NCI-H2081 treated with DMSO at 0.1 percent for 48 hours (cell line): ENCODE measurements at regions not wholly inside any gene's neighbourhood (a gene's known extent, or its start where the extent isn't known, plus 50 kb on each side); places are given as distances from the start of the nearest gene placed in this dataset.
"Not testable (repeated sequence)": the region's sequence is repeated elsewhere in the genome, so short reads cannot be mapped to it uniquely, and the experiment has no call there.

Source experiments
- DNase-seq: peaks from one replicate; lab custom pipeline; 2025; lab: John Stamatoyannopoulos, UW

DNA sequence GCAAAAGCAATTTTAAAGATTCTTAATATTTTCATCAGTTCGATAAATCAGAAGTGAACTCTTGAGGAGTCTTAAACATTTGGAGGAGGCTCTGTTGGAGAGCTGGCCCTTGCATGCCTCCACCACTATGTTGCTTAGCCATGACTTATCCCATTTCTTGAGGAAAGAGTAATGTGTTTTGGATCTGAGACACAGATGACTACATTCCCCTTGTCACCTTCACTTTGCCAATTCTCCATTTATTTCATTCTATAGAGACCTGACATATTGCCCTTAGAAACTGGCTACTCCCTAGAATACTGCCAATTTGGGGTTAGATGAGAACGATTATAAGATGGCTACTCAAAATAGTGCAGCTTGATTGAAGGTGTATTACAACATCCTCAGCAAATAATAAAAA lies 157.4 kb upstream of the TMEM260 start:
- no peak for DNase-seq

DNA sequence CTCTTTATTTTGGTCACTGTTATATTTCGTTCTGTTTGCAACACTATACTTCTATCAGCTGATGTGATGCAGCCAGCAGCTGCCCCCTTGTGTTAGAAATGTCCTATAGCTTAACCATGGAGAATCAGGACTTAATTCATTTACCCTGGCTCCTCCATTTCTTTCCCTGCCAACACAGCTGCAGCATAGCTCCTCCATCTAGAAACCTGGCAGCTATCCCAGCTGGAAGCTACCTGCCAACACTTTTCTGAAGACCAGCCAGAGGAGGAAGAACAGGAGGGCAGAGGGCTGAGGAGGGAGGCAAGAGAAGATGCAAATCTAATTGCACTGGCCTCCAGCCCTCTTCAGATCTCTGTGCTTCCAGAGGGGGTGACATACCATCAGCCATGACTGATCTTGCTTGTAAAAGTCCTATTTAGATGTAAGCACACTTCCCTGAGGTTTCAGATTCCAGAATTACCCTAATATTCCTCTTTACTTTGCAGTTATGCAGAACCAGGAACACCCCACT lies 156.8 kb upstream of the TMEM260 start:
- DNase-seq, result peak; percentile 61

DNA sequence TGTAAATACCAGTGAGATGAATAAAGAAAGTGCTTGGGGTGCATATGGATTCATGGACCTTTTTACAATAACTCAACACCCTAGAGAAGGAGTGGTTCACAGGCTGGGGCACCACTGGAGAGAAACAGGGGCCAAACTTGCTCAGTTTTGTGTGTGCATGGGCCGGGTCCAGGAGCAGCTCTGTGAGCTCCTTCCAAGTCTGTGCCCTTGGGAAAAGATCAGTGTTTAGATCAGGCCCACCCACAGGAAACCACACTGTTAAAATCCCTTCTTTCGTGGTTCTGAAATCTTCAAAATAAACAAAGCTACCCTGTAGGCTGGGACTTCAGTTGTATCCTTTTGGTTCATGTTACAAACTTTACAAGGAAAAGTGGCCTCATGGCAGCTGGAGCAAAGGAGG lies 156.1 kb upstream of the TMEM260 start:
- no peak for DNase-seq

DNA sequence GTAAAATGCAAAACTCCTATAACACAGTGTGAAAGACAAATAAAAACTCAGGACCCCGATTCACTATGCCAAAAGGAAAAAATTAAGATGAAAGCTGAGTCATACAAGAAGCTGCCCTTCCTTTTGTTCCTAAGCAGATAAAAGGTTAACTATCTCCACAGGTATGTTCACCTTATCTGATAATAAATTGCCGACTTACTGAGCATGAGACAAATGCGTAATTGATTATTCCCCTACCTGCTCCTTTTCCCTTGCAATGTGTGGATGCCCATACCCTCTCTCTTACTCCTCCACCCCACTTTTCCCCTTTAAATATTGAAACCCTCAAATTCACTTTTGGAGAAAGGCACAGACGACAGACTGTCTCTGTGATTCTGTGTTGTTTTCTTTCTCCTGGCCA lies 148.6 kb upstream of the TMEM260 start:
- no peak for DNase-seq

DNA sequence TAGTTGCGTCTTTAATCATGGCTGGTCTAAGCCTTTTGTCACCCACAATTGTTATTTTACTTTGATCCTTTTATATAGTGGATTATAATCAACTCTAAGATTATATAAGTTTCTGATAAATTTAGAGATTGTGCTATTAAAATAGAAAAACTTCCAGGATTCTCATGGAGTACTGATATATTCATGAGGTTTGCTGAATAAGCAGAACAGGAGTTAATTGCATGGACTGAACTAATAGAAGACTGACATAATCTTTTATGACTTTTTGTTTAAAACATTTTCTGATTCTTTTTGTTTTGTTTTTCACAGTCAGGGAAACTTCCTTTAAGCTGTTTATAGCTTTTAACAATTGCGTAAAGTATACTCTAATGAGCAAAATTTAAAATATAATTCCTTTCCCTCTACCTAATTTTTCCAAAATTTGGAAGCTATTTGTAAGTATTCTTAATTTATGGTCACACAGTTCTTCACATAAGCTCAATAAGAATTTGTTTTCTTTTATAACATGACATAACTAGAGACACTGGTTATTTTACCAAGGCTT lies 129.9 kb upstream of the TMEM260 start:
- no peak for DNase-seq

DNA sequence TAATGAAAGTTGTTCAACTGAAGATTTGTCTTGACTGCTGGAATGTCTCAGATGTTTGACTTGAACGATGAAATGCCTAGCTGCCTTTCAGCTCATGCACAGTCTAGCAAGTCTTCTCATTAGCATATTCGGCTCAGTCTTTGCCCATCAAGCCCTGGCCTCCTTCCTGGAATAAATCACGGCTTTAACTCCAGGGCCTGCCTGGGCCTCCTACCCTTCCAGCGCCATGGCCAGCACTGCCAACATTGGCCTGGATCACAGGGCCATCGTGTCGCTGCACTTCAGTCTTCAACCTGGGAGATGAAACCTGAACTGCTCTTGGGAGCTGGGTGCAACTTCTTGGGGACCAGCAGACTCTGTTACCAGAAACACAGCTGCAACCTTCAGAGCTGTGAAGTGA lies 126.7 kb upstream of the TMEM260 start:
- DNase-seq, result no peak

DNA sequence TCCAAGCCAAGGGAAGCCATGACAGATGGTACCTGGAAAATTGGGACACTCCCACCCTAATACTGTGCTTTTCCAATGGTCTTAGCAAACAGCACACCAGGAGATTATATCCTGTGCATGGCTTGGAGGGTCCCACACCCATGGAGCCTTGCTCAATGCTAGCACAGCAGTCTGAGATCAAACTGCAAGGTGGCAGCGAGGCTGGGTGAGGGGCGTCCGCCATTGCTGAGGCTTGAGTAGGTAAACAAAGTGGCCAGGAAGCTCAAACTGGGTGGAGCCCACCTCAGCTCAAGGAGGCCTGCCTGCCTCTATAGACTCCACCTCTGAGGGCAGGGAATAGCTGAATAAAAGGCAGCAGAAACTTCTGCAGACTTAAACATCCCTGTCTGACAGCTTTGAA lies 124.9 kb upstream of the TMEM260 start:
- DNase-seq, result not testable (repeated sequence)

DNA sequence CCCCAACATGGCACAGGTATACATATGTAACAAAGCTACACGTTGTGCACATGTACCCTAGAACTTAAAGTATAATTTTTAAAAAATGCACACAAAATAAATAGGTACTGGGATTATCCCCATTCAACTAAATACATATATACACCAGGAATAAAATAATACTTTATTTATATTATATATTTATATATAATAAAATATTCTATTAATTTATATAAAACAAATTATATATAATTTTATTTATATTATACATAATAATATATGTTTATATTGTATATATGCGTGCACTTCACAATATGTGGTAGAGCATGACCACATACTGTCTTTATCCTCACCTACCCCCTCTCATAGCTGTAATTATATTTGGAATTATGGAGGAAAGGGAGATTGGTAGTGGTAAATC lies 119.1 kb upstream of the TMEM260 start:
- DNase-seq, result no peak

DNA sequence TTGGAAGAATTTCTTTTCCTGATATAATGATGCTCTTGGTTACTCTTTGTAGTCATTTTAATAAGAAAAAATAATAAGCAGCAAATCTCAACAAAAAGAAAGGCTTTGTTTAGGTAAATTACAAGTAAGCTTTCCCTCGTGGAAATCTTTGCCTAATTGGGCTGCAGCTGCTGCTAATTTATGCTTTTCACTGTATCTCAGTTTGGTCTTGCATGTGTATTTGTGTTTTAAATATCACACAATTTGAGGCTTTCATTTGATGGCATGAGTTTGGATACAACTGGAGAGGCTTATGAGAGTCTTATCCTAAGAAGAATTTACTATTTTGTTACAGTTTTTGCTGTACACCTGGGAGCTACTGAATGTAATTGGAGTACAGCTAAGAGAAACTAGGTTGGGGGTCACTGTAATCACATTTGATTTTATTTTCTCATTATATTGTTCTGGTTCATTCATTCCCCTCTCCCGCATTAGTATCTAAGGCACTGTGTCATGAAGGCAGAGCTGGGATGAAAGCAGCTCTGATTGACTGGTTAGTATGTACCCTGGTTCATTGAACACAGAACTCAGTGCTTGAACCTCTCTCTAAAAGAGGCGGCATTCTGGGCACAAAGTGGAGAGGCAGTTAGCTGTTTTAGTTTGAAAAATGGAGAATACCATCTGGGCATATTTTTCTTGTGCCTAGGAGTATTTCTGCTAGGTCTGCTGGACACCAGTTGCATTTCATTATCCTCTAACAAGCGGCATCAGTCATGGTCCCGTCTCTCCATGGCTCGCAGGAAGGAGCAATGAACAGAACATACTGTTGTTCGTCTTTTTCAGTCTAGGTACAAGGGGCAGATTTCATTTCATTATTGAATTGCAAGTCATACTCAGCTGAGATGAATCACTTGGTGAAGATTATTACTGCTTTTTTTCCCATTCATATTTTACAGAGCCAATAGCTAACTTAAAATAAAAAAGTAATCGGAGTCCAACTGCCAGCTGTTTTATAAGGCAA lies 118.0 kb upstream of the TMEM260 start:
- no peak for DNase-seq

DNA sequence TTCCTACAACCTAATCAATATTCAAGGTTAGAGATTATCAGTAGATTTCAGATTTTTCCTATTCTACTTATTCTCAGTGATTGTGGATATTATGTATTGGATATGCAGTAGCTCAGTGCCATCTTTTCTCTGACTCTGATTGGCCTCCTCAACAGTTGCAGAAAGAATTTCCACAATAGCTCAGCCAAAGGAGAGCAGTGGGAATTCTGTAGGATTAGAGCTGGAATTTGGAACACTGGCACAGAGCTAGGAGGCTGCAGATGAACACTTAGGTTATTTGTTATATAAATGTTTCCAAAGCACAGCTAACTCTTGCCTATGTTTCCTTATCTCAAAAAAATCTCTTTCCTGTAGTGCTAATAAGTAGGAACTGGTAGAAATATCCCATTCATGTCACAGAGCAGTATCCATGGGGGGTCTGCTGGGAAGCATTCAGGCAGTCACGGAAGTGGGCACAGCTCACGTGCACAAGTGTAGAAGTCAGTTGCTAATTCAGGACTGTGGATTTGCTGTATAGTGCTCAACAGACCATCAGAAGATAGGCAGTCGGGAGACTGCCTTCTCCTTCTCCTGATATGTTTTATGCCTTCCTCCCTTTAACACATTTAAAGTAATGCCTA lies 116.2 kb upstream of the TMEM260 start:
- DNase-seq, result no peak

DNA sequence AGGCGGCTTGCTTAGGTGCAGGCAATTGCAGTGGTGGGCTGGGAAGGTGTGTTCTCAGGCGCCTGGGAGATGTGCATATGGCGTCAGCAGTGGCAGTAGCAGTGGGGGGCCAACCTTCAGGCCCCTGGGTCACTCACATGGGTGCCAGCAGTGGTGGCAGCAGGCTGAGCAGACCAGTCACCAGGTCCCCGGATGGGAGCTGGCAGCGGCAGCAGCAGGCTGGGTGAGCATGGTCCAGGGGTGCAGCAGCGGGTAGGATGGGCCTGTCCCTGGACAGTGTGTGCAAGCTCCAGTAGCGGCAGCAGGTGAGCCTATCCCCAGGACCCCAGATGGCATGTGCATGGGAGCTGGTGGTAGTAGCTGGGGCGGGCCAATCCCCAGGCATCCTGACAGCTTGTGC lies 108.5 kb upstream of the TMEM260 start:
- no peak for DNase-seq

DNA sequence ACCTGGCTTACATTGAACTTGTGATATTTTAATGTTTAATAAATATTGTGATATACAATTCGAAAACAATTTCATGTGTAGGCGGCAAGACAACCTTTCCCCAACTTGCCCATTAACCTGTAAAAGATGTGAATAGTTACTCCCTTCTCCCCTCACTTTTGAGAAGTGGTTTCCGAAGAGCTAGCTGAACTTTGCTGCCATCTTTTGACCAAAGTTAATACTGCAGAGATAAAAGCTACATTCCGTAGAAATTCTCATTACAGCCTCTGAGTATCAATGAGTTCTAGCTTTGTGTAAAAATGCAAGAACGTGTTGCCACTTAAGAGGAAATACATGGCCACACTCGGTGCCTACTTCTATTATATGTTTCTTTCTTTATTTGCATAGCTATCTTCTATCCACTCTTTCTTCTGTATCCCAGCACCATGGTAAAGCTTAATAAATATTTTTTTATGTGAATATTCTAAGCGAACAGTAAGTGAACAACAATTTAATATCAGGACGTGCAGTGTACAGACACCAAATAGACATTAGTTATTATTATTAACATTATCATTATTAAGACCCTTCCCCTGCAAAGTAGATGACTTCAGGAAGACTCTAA lies 105.1 kb upstream of the TMEM260 start:
- no peak for DNase-seq

DNA sequence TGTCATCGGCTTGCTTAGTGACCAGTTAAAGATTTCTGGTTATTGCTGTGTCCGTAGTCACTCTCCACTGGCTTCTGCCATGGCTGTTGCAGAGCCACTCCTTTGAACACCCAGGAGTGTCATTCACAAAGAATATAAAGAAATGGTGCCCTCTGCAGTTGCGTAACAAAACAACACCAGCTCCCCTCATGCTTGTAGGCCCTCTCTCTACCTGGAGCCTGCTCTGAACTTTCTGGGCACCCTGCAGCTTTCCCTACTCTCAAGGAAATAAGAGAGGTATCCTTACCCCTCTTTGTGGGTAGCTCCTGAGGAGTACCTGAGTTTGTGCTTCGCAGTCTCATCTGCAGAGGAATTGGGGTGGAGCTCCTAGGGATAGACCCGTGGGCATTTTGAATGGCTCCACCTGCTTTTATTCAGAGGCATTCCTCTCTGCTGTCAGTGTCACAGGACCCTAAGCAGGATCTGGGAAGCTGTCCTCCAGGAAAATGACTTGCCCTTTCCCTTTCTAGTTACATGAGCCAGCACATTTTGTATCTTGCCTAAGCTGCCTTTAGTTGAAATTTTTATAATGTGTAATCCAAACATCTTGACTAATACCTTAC lies 97.2 kb upstream of the TMEM260 start:
- no peak for DNase-seq

DNA sequence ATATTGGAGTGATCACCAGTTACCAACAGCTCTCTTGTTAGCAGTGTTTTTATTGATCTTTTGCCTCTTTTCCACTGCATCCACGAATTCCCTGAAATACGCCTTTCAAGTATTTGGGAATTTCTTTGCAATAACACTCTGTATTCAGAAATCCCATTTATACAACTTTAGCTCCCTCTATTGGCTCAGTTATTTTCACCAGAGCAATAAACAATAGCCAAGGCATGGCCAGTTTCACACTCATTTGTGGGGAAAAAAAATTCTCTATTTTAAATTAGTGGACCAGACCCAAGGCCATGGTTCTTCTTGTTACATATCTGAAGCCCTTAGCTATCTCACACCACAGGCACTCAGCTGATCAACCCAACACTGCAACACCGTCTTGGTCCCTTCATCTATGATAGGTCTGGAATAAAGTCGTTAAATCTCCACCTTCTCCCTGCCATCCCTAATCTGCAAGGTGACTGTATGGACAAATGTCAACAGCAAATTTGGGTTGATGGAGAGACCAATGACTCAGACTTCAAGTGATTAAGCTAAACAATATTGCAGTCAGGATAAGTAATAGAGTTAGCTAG lies 92.4 kb upstream of the TMEM260 start:
- no peak for DNase-seq

DNA sequence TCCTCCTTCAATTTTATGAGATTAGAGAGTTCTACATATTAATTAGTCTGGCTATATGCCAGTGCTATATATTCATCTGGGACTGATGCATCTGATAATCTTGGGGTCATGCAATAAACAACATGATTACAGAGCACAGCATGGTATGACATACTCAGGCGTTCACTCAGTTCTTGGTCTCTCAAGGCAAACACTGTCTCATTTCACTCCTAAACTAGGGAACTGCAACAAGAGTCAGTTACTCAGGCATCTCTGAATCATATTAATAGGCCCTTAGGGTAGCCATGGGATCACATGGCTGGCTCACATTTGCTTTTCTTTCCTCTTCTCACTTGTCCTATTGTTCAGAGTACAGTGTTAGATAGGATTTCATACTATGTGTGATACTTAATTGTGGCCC lies 91.8 kb upstream of the TMEM260 start:
- DNase-seq, result no peak

DNA sequence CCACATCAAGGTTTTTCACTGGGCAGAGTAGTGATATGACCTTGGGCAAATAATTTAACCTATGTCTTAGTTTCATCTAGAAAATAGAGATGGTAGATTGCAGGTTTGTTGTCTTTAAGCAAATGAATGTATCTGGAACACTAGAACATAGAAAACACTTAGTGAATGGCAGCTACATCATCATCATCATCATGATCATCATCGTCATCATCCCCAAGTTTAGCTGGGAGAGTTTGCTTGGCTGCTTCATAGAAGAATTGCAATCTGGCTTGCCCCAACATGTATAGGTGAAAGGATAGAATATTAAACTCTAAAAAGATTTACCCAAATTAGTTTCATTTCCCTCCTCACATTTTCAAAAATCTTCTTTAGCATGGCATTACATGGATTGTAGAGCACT lies 91.3 kb upstream of the TMEM260 start:
- no peak for DNase-seq

DNA sequence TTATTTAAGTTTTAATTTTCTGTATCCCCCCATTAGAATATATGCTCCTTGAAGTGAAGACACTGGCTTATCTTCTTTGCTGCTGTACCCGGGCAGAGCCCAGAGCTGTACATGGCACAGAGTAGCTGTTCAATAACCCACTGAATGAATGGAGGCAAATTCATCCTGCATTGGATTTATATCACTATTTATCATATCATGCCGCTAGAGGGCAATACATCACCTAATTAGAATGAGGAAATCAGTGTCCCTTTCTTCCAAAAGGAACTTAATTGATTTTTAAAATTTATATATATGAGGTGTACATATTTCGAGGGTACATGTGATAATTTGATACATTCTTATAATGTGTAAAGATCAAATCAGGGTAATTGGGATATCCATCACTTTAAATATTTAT lies 89.2 kb upstream of the TMEM260 start:
- DNase-seq, result peak; percentile 42

DNA sequence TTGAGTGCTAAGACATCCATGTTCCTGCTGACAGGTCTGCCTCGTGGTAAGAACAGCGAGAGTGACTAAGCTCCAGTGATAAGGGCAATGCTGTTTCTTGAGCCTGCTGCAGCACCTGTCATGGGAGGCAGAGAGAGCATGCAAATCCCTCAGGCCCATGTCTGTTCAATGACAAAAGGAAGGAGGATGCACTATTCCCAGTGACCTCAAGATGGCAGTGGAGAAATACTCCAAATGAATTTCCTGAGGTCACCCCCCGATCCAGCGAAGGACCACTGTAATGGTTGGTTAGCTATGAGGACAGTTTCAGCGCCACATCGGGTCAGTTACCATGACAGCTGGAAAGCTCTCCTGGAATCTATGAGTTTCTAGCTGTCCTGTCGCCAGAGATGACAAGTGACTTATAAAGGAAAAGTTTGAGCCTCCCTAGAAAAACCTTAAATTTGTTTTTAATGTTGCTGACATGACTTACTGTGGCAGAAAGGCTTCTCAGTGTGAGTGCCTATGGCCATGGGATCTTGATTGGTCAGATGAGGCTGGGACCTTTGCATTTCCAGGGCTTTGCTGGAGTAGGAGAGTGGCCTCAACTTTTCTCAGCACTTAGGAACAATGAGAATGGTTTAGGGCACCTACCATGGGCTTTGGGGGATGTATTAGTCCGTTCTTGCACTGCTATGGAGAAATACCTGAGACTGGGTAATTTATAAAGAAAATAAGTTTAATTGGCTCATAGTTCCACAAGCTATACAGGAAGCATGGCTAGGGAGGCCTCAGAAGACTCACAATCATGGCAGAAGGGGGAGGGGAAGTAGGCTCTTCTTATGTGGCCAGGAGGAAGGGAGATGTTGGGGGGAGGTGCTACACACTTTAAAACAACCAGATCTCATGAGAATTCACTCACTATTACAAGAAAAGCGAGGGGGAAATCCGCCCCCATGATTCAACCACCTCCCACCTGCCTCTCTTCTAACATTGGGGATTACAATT lies 88.0 kb upstream of the TMEM260 start:
- peak; percentile 37 for DNase-seq

DNA sequence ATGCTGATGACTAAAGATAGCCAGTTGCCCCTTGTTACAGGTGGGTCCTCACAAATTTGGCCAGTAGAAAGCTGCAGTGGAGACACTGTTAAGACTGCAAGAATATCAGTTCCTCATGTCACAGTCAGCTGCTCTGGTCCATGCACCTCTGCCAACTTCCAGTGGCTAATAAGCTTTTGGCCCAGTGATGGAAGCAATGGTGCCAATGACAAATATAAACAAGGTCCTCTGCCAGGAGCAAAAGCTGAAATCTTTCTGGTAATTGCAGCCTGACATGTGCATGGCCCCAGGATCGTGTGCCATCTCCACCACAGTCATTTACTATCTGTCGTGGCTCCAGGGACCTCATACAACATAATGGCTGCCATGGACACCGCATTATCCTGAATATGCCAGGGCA lies 85.4 kb upstream of the TMEM260 start:
- DNase-seq, result no peak

DNA sequence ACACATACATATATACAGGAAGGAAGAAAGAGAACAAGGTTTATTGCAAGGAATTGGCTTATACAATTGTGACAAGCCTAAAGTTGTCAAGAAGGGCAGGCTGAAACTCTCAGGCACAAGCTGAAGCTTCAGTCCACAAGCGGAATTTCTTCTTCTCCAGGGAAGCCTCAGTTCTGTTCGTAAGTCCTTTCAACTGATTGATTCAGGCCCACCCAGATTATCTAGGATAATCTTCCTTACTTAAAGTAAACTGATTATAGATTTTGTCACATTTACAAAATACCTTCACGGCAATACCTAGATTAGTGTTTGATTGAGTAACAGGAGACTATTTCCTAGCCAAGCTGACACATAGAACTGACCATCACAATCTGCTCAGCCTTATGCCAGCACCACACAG lies 81.5 kb upstream of the TMEM260 start:
- no peak for DNase-seq
